Transverse colon (tissue), 4 donors: ENCODE measurements at regions not wholly inside any gene's neighbourhood (a gene's known extent, or its start where the extent isn't known, plus 50 kb on each side); places are given as distances from the start of the nearest gene placed in this dataset.
"Not testable (repeated sequence)": the region's sequence is repeated elsewhere in the genome, so short reads cannot be mapped to it uniquely, and the experiment has no call there.

Experiments
- DNase-seq: peaks from one replicate; pipeline ENCODE4 v3.0.0-alpha.2; 2019
- H3K27ac ChIP-seq, 4 donors: fragments of 200-600 bp; sonication (generic); 2 replicates each; pipeline ENCODE4 v1.5.1; 2016 to 2018; ENCODE audit warnings: inconsistent platforms in 4 of 4
- H3K27me3 ChIP-seq: fragments of 200-600 bp; sonication (generic); 2 replicates; pipeline ENCODE4 v1.5.1; 2017; ENCODE audit warnings: inconsistent platforms
- H3K36me3 ChIP-seq, 4 donors: fragments of 200-600 bp; sonication (generic); 2 replicates each; pipeline ENCODE4 v1.5.1; 2017 to 2019; ENCODE audit warnings: inconsistent platforms in 4 of 4
- H3K4me1 ChIP-seq, 4 donors: fragments of 200-600 bp; sonication (generic); 2 replicates each; pipeline ENCODE4 v1.5.1; 2017 to 2020; ENCODE audit warnings: inconsistent platforms in 4 of 4
- H3K4me3 ChIP-seq, 4 donors: fragments of 200-600 bp; sonication (generic); 1 replicate in 1 of 4; 2 replicates in 3 of 4; pipeline versions ENCODE4 v1.5.1 to v1.6.1; 2017 to 2019; ENCODE audit warnings: inconsistent platforms in 4 of 4
- H3K9me3 ChIP-seq, 2 donors: fragments of 200-600 bp; sonication (generic); 2 replicates each; pipeline ENCODE4 v1.5.1; 2017 to 2019; ENCODE audit warnings: inconsistent platforms in 2 of 2
- CTCF ChIP-seq, 5 experiments: fragments of 200-600 bp in 3 of 5; fragments of 450-650 bp in 2 of 5; sonication (generic) in 3 of 5; IDR thresholded peaks; 1 replicate in 2 of 5; 2 replicates in 3 of 5; pipeline ENCODE4 v1.5.1; 2016 to 2017; ENCODE audit warnings: antibody characterized with exemption in 5 of 5, inconsistent platforms in 3 of 5, mild to moderate bottlenecking in 2 of 5, moderate library complexity in 1 of 5
- EP300 ChIP-seq: sonication (generic); formaldehyde crosslinking; IDR thresholded peaks from one replicate; pipeline ENCODE4 v1.6.1; 2017; ENCODE audit warnings: antibody characterized with exemption, low read depth
- POLR2A ChIP-seq: fragments of 450-650 bp; IDR thresholded peaks from one replicate; pipeline ENCODE4 v1.6.1; 2016; ENCODE audit warnings: antibody characterized with exemption, mild to moderate bottlenecking, moderate library complexity
- POLR2AphosphoS5 ChIP-seq, 3 donors: sonication (generic); formaldehyde crosslinking; IDR thresholded peaks; one replicate each; pipeline ENCODE4 v1.6.1; 2016; ENCODE audit warnings: antibody characterized with exemption in 3 of 3
- WGBS, 2 donors: methylation state at CpG; one replicate each; pipeline ENCODE4 v1.1.5; 2018; ENCODE audit warnings: low coverage in 1 of 2; 5-methylcytosine and 5-hydroxymethylcytosine counted together
- in situ Hi-C, 4 donors: fragments of 200-750 bp; cut with MboI; loops; one replicate each; pipeline versions ENCODE4 v1.15.0 to v1.15.1; 2017; ENCODE audit warnings: low sequenced_read_pairs in 3 of 4, low pct_ligation_motif_present in 1 of 4, low pct_unique_long_range_greater_than_20kb in 1 of 4
- intact Hi-C: fragments of 100-400 bp; cut with DNase I; formaldehyde crosslinking; loops from one replicate; pipeline ENCODE4 v1.15.1; 2023; ENCODE audit warnings: low total_unique reads

GRCh38 chr6:79372757-79373156 is 138.3 kb upstream of the HMGN3 start:
- H3K9me3 ChIP-seq = peaks cover 6 to 9% of the 10 kb centered on the region in 2 donors
- in situ Hi-C loops (no loop called here), intact Hi-C loops (no loop called here)
- DNase-seq = no peak
- WGBS, 2 donors = 83 to 100% methylated on average over 1 of the region's 1 CpG
- no peak overlapping the region for H3K4me3 ChIP-seq
- TF ChIP-seq POLR2AphosphoS5 (IDR thresholded peaks at IDR 0.05) (no peak), POLR2A (no peak), CTCF (IDR thresholded peaks at IDR 0.05) (no peak), EP300 (no peak)
- H3K27ac ChIP-seq = no peak overlapping the region
- no peaks in the 10 kb centered on the region for H3K36me3 ChIP-seq
- no peaks in the 10 kb centered on the region for H3K27me3 ChIP-seq
- H3K4me1 ChIP-seq = peaks cover 0 to under 1% (median 0%) of the 10 kb centered on the region in 4 donors

- Histone ChIP-seq H3K27ac (no peak overlapping the region), H3K4me1 (no peaks in the 10 kb centered on the region), H3K27me3 (no peaks in the 10 kb centered on the region), H3K9me3 (peaks cover 6 to 9% of the 10 kb centered on the region in 2 donors), H3K36me3 (no peaks in the 10 kb centered on the region), H3K4me3 (no peak overlapping the region)
- TF ChIP-seq POLR2AphosphoS5 (IDR thresholded peaks at IDR 0.05) (no peak), EP300 (no peak), CTCF (IDR thresholded peaks at IDR 0.05) (no peak), POLR2A (no peak)
- intact Hi-C loops = no loop called here
- DNase-seq = no peak
- WGBS, 2 donors = 83 to 87% methylated on average over 3 of the region's 3 CpGs
- in situ Hi-C loops = no loop called here
Observed at GRCh38 chr6:79369026-79369425, 134.5 kb upstream of the HMGN3 start.

GRCh38 chr6:79363441-79363840 is 129.0 kb upstream of the HMGN3 start:
- H3K4me3 ChIP-seq, H3K4me1 ChIP-seq, H3K36me3 ChIP-seq, DNase-seq, in situ Hi-C loops, H3K27ac ChIP-seq, intact Hi-C loops, H3K27me3 ChIP-seq, H3K9me3 ChIP-seq: not testable (repeated sequence)

- H3K27me3 ChIP-seq, H3K27ac ChIP-seq, H3K4me3 ChIP-seq, in situ Hi-C loops, intact Hi-C loops, H3K36me3 ChIP-seq, H3K4me1 ChIP-seq, H3K9me3 ChIP-seq, DNase-seq: not testable (repeated sequence)
- 98% methylated on average over 2 of the region's 2 CpGs; no CpG with 5 or more reads in 1 of the 2 donors for WGBS, 2 donors
Observed at GRCh38 chr6:79361074-79361473, 126.6 kb upstream of the HMGN3 start.

- 88 to 97% methylated on average over 4 of the region's 4 CpGs for WGBS, 2 donors
- TF ChIP-seq POLR2A (no peak), EP300 (no peak)
- intact Hi-C loops = no loop called here
Observed at GRCh38 chr6:79353226-79353625, 118.7 kb upstream of the HMGN3 start.

GRCh38 chr6:79338493-79338892 is 104.0 kb upstream of the HMGN3 start:
- Histone ChIP-seq H3K36me3 (no peaks in the 10 kb centered on the region), H3K9me3 (no peaks in the 10 kb centered on the region), H3K27me3 (no peaks in the 10 kb centered on the region), H3K4me1 (no peaks in the 10 kb centered on the region), H3K4me3 (no peak overlapping the region), H3K27ac (no peak overlapping the region)
- no peak for TF ChIP-seq EP300
- intact Hi-C loops = no loop called here
- in situ Hi-C loops = no loop called here
- WGBS, 2 donors = 67 to 77% methylated on average over 4 to 5 of the region's 5 CpGs
- DNase-seq = no peak

More at GRCh38 chr6:79353226-79353625, 118.7 kb upstream of the HMGN3 start:
- Histone ChIP-seq H3K36me3 (no peaks in the 10 kb centered on the region), H3K27me3 (no peaks in the 10 kb centered on the region), H3K4me3 (no peak overlapping the region), H3K9me3 (peaks cover 0 to 8% of the 10 kb centered on the region in 2 donors), H3K4me1 (no peaks in the 10 kb centered on the region), H3K27ac (no peak overlapping the region)
- no peak for DNase-seq
- in situ Hi-C loops = no loop called here
